HL-60 (cell line): ENCODE measurements at regions not wholly inside any gene's neighbourhood (a gene's known extent, or its start where the extent isn't known, plus 50 kb on each side); places are given as distances from the start of the nearest gene placed in this dataset.

Source experiments
- POLR2AphosphoS5 ChIP-seq: IDR thresholded peaks from 2 replicates; pipeline ENCODE4 v1.6.1; 2012; ENCODE audit warnings: low read depth
- SPI1 ChIP-seq: IDR thresholded peaks from 2 replicates; pipeline ENCODE4 v1.6.1; 2012; ENCODE audit warnings: low read depth, mild to moderate bottlenecking, borderline replicate concordance
- TF ChIP-seq, protein P1 (sequence below): IDR thresholded peaks from one replicate; pipeline ENCODE4 v1.5.1; 2011; ENCODE audit warnings: low read length, control low read depth, inconsistent platforms; ENCODE audit not compliant: insufficient read depth
- TF ChIP-seq, protein P2 (sequence below): IDR thresholded peaks from 2 replicates; pipeline ENCODE4 v1.6.1; 2012; ENCODE audit warnings: low read depth; ENCODE audit not compliant: insufficient replicate concordance

DNA sequence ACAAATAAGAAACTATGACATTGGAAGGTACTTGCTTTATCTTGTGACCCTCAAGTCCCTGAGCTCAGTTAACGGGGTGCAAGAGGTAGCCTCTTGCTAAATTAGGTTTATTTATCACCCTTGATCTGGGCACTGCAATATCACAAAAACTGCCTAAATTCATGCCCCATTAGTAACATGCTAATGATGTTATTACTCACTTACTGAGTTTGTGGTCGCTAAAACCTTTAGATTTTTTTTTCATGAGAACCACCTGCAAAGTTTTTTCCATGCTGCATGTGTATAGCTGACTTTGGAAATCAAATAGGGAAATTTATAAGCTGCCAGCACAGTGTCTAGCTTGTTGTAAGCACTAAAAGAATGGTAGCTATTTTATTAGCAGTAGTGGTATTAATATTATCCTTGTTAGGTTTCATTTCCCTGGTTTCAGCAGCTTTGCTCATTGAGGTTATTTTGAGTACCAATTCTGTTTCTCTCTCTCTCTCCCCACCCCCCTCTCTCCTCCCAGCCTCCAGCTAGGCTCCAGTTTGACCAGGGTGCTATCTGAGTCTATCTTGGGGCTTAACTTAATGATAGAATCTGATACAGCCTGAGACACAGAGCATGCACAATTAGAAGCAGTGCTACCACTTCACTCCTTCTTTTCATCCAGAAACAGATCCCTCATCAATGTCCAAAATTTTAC lies 88.7 kb upstream of the ATP8B1 start:
- TF ChIP-seq, protein P1, sequence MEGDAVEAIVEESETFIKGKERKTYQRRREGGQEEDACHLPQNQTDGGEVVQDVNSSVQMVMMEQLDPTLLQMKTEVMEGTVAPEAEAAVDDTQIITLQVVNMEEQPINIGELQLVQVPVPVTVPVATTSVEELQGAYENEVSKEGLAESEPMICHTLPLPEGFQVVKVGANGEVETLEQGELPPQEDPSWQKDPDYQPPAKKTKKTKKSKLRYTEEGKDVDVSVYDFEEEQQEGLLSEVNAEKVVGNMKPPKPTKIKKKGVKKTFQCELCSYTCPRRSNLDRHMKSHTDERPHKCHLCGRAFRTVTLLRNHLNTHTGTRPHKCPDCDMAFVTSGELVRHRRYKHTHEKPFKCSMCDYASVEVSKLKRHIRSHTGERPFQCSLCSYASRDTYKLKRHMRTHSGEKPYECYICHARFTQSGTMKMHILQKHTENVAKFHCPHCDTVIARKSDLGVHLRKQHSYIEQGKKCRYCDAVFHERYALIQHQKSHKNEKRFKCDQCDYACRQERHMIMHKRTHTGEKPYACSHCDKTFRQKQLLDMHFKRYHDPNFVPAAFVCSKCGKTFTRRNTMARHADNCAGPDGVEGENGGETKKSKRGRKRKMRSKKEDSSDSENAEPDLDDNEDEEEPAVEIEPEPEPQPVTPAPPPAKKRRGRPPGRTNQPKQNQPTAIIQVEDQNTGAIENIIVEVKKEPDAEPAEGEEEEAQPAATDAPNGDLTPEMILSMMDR, result no peak
- TF ChIP-seq, protein P2, sequence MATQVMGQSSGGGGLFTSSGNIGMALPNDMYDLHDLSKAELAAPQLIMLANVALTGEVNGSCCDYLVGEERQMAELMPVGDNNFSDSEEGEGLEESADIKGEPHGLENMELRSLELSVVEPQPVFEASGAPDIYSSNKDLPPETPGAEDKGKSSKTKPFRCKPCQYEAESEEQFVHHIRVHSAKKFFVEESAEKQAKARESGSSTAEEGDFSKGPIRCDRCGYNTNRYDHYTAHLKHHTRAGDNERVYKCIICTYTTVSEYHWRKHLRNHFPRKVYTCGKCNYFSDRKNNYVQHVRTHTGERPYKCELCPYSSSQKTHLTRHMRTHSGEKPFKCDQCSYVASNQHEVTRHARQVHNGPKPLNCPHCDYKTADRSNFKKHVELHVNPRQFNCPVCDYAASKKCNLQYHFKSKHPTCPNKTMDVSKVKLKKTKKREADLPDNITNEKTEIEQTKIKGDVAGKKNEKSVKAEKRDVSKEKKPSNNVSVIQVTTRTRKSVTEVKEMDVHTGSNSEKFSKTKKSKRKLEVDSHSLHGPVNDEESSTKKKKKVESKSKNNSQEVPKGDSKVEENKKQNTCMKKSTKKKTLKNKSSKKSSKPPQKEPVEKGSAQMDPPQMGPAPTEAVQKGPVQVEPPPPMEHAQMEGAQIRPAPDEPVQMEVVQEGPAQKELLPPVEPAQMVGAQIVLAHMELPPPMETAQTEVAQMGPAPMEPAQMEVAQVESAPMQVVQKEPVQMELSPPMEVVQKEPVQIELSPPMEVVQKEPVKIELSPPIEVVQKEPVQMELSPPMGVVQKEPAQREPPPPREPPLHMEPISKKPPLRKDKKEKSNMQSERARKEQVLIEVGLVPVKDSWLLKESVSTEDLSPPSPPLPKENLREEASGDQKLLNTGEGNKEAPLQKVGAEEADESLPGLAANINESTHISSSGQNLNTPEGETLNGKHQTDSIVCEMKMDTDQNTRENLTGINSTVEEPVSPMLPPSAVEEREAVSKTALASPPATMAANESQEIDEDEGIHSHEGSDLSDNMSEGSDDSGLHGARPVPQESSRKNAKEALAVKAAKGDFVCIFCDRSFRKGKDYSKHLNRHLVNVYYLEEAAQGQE, result no peak
- TF ChIP-seq POLR2AphosphoS5 (no peak), SPI1 (no peak)
